Activated CD4-positive, alpha-beta T cell treated with anti-CD3 and anti-CD28 coated beads for 36 hours (primary cell): ENCODE measurements at regions not wholly inside any gene's neighbourhood (a gene's known extent, or its start where the extent isn't known, plus 50 kb on each side); places are given as distances from the start of the nearest gene placed in this dataset.
"Not testable (repeated sequence)": the region's sequence is repeated elsewhere in the genome, so short reads cannot be mapped to it uniquely, and the experiment has no call there.

ENCODE experiments used
- ATAC-seq: fragments of 200-7000 bp; cut with Tn5 transposase; one replicate; pipeline ENCODE4 v1.10.0; 2021; ENCODE audit warnings: mild to moderate bottlenecking, moderate library complexity
- CTCF ChIA-PET: fragments of 350-600 bp; sonication (Branson Sonifier 250); formaldehyde crosslinking; loops from one replicate; lab custom pipeline; 2021; ENCODE audit warnings: antibody characterized with exemption; lab: Charles Lee
- POLR2A ChIA-PET: fragments of 350-600 bp; sonication (Branson Sonifier 250); formaldehyde crosslinking; loops from one replicate; lab custom pipeline; 2021; ENCODE audit warnings: antibody characterized with exemption, inconsistent platforms; lab: Charles Lee
- DNase-seq: peaks from one replicate; pipeline ENCODE4 v3.0.0-alpha.2; 2020
- H3K27ac Mint-ChIP-seq: one replicate; pipeline ENCODE4 v1.8.0; 2021; ENCODE audit warnings: mixed read lengths
- H3K27me3 Mint-ChIP-seq: one replicate; pipeline ENCODE4 v1.8.0; 2021; ENCODE audit warnings: mixed read lengths
- H3K36me3 Mint-ChIP-seq: one replicate; pipeline ENCODE4 v1.8.0; 2021; ENCODE audit warnings: low read depth, mixed read lengths
- H3K4me1 Mint-ChIP-seq: one replicate; pipeline ENCODE4 v1.8.0; 2021; ENCODE audit warnings: mixed read lengths
- H3K4me3 Mint-ChIP-seq: one replicate; pipeline ENCODE4 v1.8.0; 2021; ENCODE audit warnings: mild to moderate bottlenecking, moderate library complexity, mixed read lengths
- H3K9me3 Mint-ChIP-seq: one replicate; pipeline ENCODE4 v1.8.0; 2021; ENCODE audit warnings: low read depth, mixed read lengths
- intact Hi-C, 2 experiments: fragments of 100-400 bp; cut with DNase I in 1 of 2; cut with micrococcal nuclease in 1 of 2; formaldehyde crosslinking; loops; one replicate each; pipeline versions ENCODE4 v1.14.2 to v1.15.1; 2022 to 2024; cut with DNase I, micrococcal nuclease

GRCh38 chr13:60805640-60806039 is 408.6 kb downstream of the TDRD3 start:
- H3K27ac Mint-ChIP-seq, POLR2A ChIA-PET, intact Hi-C loops, DNase-seq, H3K4me3 Mint-ChIP-seq, H3K36me3 Mint-ChIP-seq, ATAC-seq, H3K27me3 Mint-ChIP-seq, H3K4me1 Mint-ChIP-seq, H3K9me3 Mint-ChIP-seq: not testable (repeated sequence)
- CTCF ChIA-PET = interaction anchor here (0.6 kb wide), 1 partner anchor 262 kb away, joined by 3 read pairs; no protein-coding TSS in a partner anchor

- ChIA-PET POLR2A (no interaction called here), CTCF (no interaction called here)
- DNase-seq (no peak), ATAC-seq (no peak)
- Mint-ChIP-seq H3K36me3 (no peaks in the 10 kb centered on the region), H3K27ac (no peak overlapping the region), H3K27me3 (no peaks in the 10 kb centered on the region), H3K9me3 (no peaks in the 10 kb centered on the region), H3K4me1 (no peaks in the 10 kb centered on the region), H3K4me3 (no peak overlapping the region)
- intact Hi-C loops = no loop called here
Measured at GRCh38 chr13:60798503-60798902, 401.5 kb downstream of the TDRD3 start.

- Mint-ChIP-seq H3K4me1 (no peaks in the 10 kb centered on the region), H3K36me3 (no peaks in the 10 kb centered on the region), H3K27ac (no peak overlapping the region), H3K27me3 (no peaks in the 10 kb centered on the region), H3K9me3 (no peaks in the 10 kb centered on the region), H3K4me3 (no peak overlapping the region)
- DNase-seq (no peak), ATAC-seq (no peak)
- intact Hi-C loops = no loop called here
- ChIA-PET CTCF (interaction anchor here (1.0 kb wide), 1 partner anchor 16 kb away, joined by 4 read pairs; no protein-coding TSS in a partner anchor), POLR2A (no interaction called here)
Measured at GRCh38 chr13:60797112-60797511, 400.1 kb downstream of the TDRD3 start.

- Mint-ChIP-seq H3K27me3 (no peaks in the 10 kb centered on the region), H3K36me3 (no peaks in the 10 kb centered on the region), H3K27ac (no peak overlapping the region), H3K4me1 (no peaks in the 10 kb centered on the region), H3K4me3 (no peak overlapping the region), H3K9me3 (no peaks in the 10 kb centered on the region)
- intact Hi-C loops = no loop called here
- ChIA-PET POLR2A (no interaction called here), CTCF (no interaction called here)
- no peak for ATAC-seq
- no peak for DNase-seq
Measured at GRCh38 chr13:60794751-60795150, 397.7 kb downstream of the TDRD3 start.

GRCh38 chr13:60790620-60791019 is 393.6 kb downstream of the TDRD3 start:
- DNase-seq (no peak), ATAC-seq (no peak)
- Mint-ChIP-seq H3K27ac (no peak overlapping the region), H3K36me3 (no peaks in the 10 kb centered on the region), H3K4me3 (no peak overlapping the region), H3K4me1 (no peaks in the 10 kb centered on the region), H3K9me3 (peaks cover 3% of the 10 kb centered on the region), H3K27me3 (no peaks in the 10 kb centered on the region)
- POLR2A ChIA-PET = no interaction called here
- CTCF ChIA-PET = no interaction called here
- intact Hi-C loops = no loop called here

- H3K4me1 Mint-ChIP-seq = no peaks in the 10 kb centered on the region
- H3K9me3 Mint-ChIP-seq = peaks cover 3% of the 10 kb centered on the region
- ChIA-PET CTCF (no interaction called here), POLR2A (no interaction called here)
- no peak overlapping the region for H3K4me3 Mint-ChIP-seq
- ATAC-seq = no peak
- intact Hi-C loops = no loop called here
- no peaks in the 10 kb centered on the region for H3K27me3 Mint-ChIP-seq
- no peaks in the 10 kb centered on the region for H3K36me3 Mint-ChIP-seq
- DNase-seq = no peak
- H3K27ac Mint-ChIP-seq = no peak overlapping the region
Measured at GRCh38 chr13:60788156-60788829, 391.3 kb downstream of the TDRD3 start.

- no peaks in the 10 kb centered on the region for H3K36me3 Mint-ChIP-seq
- H3K27ac Mint-ChIP-seq = no peak overlapping the region
- intact Hi-C loops = no loop called here
- H3K4me3 Mint-ChIP-seq = no peak overlapping the region
- peaks cover 4% of the 10 kb centered on the region for H3K9me3 Mint-ChIP-seq
- no peaks in the 10 kb centered on the region for H3K27me3 Mint-ChIP-seq
- ATAC-seq = no peak
- DNase-seq = no peak
- no peaks in the 10 kb centered on the region for H3K4me1 Mint-ChIP-seq
- POLR2A ChIA-PET = no interaction called here
- CTCF ChIA-PET = no interaction called here
Measured at GRCh38 chr13:60787083-60787482, 390.1 kb downstream of the TDRD3 start.

GRCh38 chr13:60772726-60773125 is 375.7 kb downstream of the TDRD3 start:
- Mint-ChIP-seq H3K4me3 (no peak overlapping the region), H3K27ac (no peak overlapping the region), H3K27me3 (no peaks in the 10 kb centered on the region), H3K4me1 (no peaks in the 10 kb centered on the region), H3K36me3 (no peaks in the 10 kb centered on the region), H3K9me3 (peaks cover 10% of the 10 kb centered on the region)
- intact Hi-C loops = no loop called here
- ChIA-PET POLR2A (no interaction called here), CTCF (no interaction called here)
- DNase-seq (no peak), ATAC-seq (no peak)

- H3K27ac Mint-ChIP-seq = no peak overlapping the region
- ATAC-seq = no peak
- ChIA-PET POLR2A (no interaction called here), CTCF (no interaction called here)
- peaks cover 2% of the 10 kb centered on the region for H3K9me3 Mint-ChIP-seq
- H3K4me3 Mint-ChIP-seq = no peak overlapping the region
- intact Hi-C loops = no loop called here
- no peaks in the 10 kb centered on the region for H3K4me1 Mint-ChIP-seq
- no peaks in the 10 kb centered on the region for H3K36me3 Mint-ChIP-seq
- DNase-seq = no peak
- no peaks in the 10 kb centered on the region for H3K27me3 Mint-ChIP-seq
Measured at GRCh38 chr13:60765700-60766411, 368.8 kb downstream of the TDRD3 start.

GRCh38 chr13:60759499-60759898 is 362.5 kb downstream of the TDRD3 start:
- intact Hi-C loops = no loop called here

GRCh38 chr13:60758637-60759036 is 361.6 kb downstream of the TDRD3 start:
- H3K36me3 Mint-ChIP-seq = no peaks in the 10 kb centered on the region
- ATAC-seq (no peak), DNase-seq (no peak)
- H3K4me3 Mint-ChIP-seq = no peak overlapping the region
- no peaks in the 10 kb centered on the region for H3K4me1 Mint-ChIP-seq
- POLR2A ChIA-PET = no interaction called here
- no peak overlapping the region for H3K27ac Mint-ChIP-seq
- peaks cover 5% of the 10 kb centered on the region for H3K9me3 Mint-ChIP-seq
- no peaks in the 10 kb centered on the region for H3K27me3 Mint-ChIP-seq
- intact Hi-C loops = no loop called here
- CTCF ChIA-PET = no interaction called here

More at GRCh38 chr13:60759499-60759898, 362.5 kb downstream of the TDRD3 start:
- ChIA-PET POLR2A (no interaction called here), CTCF (no interaction called here)
- no peaks in the 10 kb centered on the region for H3K36me3 Mint-ChIP-seq
- no peak overlapping the region for H3K27ac Mint-ChIP-seq
- no peak for DNase-seq
- no peaks in the 10 kb centered on the region for H3K4me1 Mint-ChIP-seq
- no peaks in the 10 kb centered on the region for H3K27me3 Mint-ChIP-seq
- H3K9me3 Mint-ChIP-seq = peaks cover 2% of the 10 kb centered on the region
- no peak overlapping the region for H3K4me3 Mint-ChIP-seq
- ATAC-seq = no peak
